Testis (tissue), 2 donors: ENCODE measurements at regions not wholly inside any gene's neighbourhood (a gene's known extent, or its start where the extent isn't known, plus 50 kb on each side); places are given as distances from the start of the nearest gene placed in this dataset.

ENCODE experiments used
- DNase-seq: peaks from one replicate; pipeline ENCODE4 v3.0.0-alpha.2; 2019
- H3K27ac ChIP-seq, 2 donors: fragments of 200-600 bp; sonication (generic); one replicate each; pipeline ENCODE4 v1.5.1; 2019
- H3K27me3 ChIP-seq: fragments of 200-600 bp; sonication (generic); one replicate; pipeline ENCODE4 v1.5.1; 2019
- H3K36me3 ChIP-seq: fragments of 200-600 bp; sonication (generic); one replicate; pipeline ENCODE4 v1.5.1; 2017; ENCODE audit warnings: low read depth; ENCODE audit errors: missing control alignments
- H3K4me1 ChIP-seq: fragments of 200-600 bp; sonication (generic); one replicate; pipeline ENCODE4 v1.5.1; 2019
- H3K4me3 ChIP-seq, 2 donors: fragments of 200-600 bp; sonication (generic); one replicate each; pipeline ENCODE4 v1.5.1; 2017 to 2019
- H3K9me3 ChIP-seq: fragments of 200-600 bp; sonication (generic); one replicate; pipeline ENCODE4 v1.5.1; 2017
- POLR2A ChIP-seq: fragments of 450-650 bp; IDR thresholded peaks from one replicate; pipeline ENCODE4 v1.6.1; 2017; ENCODE audit warnings: antibody characterized with exemption, mild to moderate bottlenecking, moderate library complexity
- WGBS, 2 donors: methylation state at CpG; one replicate each; pipeline ENCODE4 v1.1.5; 2018; 5-methylcytosine and 5-hydroxymethylcytosine counted together
- intact Hi-C: fragments of 100-400 bp; cut with DNase I; formaldehyde crosslinking; loops from one replicate; pipeline ENCODE4 v1.15.1; 2023; ENCODE audit warnings: low total_unique reads
- TF ChIP-seq, protein P1 (sequence below), 3 experiments: fragments of 450-650 bp in 2 of 3; fragments of 200-600 bp in 1 of 3; sonication (generic) in 1 of 3; IDR thresholded peaks; one replicate each; pipeline ENCODE4 v1.5.1; 2016 to 2019; ENCODE audit warnings: antibody characterized with exemption in 3 of 3, mild to moderate bottlenecking in 2 of 3, moderate library complexity in 1 of 3

DNA sequence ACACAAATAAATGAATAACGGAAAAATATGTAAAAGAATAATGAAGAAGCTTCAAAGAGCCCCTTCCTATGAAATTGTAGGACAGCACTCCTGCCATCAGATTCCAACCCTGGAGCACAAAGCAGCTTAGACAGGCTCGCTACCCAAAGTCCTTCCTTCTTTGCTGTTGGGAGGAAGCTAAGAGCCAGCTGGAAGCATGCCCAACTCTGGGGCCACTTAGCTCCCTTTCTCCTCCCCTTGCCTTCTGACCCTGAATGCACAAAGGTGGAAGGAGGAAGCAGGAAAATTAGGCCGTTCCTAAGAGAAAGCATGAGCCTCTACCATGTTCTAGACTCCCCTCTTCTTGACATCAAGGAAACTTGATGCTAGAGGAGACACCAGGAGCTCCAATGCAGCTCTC, 700.8 kb downstream of the RNF144A start:
- H3K36me3 ChIP-seq, result no peaks in the 10 kb centered on the region

DNA sequence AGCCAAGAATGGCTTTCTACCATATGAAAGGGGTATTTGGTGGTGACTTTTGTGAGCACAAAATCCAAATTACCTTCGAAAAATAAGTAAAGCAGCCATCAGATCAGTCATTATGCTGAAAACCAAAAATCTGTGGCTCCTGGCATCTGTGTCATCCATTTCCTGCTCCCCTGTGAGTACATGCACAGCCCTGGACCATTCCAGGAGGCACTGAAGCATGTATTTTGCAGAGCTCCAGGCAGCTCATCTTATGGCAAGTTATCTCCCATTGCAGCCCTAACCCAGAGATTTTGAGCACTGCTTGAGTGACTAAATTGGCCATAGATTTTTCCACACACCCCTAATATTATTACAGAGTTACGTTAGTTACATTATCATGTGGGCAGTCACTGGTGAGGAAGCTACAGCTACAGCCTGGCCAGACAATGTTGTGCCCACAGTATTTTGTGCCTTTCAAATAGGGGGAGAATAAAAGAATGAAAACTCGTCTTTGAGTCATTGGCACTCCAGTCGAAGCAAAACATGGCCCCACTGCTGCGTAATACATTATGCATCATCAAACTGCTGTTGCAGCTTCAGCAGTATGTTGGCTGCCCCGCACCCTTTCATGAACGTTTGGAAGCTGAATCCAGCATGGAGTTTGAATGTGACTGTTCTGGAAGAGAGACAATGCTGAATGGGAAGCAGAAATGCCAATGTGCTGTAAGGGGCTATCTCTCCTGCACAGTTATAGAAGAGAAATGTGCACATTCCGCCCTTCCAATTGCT, 702.2 kb downstream of the RNF144A start:
- Histone ChIP-seq H3K27me3 (no peaks in the 10 kb centered on the region), H3K27ac (no peak overlapping the region), H3K9me3 (no peaks in the 10 kb centered on the region), H3K4me1 (no peaks in the 10 kb centered on the region), H3K4me3 (no peak overlapping the region), H3K36me3 (no peaks in the 10 kb centered on the region)
- DNase-seq, result no peak
- TF ChIP-seq POLR2A, result no peak
- TF ChIP-seq, protein P1, sequence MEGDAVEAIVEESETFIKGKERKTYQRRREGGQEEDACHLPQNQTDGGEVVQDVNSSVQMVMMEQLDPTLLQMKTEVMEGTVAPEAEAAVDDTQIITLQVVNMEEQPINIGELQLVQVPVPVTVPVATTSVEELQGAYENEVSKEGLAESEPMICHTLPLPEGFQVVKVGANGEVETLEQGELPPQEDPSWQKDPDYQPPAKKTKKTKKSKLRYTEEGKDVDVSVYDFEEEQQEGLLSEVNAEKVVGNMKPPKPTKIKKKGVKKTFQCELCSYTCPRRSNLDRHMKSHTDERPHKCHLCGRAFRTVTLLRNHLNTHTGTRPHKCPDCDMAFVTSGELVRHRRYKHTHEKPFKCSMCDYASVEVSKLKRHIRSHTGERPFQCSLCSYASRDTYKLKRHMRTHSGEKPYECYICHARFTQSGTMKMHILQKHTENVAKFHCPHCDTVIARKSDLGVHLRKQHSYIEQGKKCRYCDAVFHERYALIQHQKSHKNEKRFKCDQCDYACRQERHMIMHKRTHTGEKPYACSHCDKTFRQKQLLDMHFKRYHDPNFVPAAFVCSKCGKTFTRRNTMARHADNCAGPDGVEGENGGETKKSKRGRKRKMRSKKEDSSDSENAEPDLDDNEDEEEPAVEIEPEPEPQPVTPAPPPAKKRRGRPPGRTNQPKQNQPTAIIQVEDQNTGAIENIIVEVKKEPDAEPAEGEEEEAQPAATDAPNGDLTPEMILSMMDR (IDR thresholded peaks at IDR 0.05), result no peak
- intact Hi-C loops, result no loop called here
- 72 to 75% methylated on average over 8 of the region's 8 CpGs for WGBS, 2 donors

More for the DNA sequence above, 700.8 kb downstream of the RNF144A start:
- H3K4me1 ChIP-seq, result no peaks in the 10 kb centered on the region
- no peaks in the 10 kb centered on the region for H3K27me3 ChIP-seq
- H3K27ac ChIP-seq, result no peak overlapping the region
- TF ChIP-seq, protein P1 (IDR thresholded peaks at IDR 0.05), result no peak
- TF ChIP-seq POLR2A, result no peak
- intact Hi-C loops, result no loop called here
- no peak for DNase-seq
- no peak overlapping the region for H3K4me3 ChIP-seq
- no peaks in the 10 kb centered on the region for H3K9me3 ChIP-seq
- 75 to 80% methylated on average over 3 of the region's 3 CpGs for WGBS, 2 donors

DNA sequence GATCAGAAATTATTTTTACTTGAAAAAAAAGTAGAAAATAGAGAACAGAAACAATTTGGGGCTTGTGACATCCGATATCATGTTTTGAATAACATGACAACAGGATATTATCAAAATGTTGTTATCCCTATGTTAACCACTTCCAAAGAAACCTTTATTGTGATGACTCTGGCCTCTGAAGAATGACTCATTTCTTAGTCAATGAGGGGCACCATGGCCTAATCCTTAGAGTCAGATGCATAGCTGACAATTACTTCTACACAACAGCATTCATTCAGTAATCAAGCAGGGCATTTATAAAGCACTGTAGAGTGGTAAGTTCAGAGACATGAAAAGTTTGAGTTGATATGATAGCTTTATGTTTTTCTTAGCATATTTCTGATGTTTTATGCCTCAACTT, 703.0 kb downstream of the RNF144A start:
- no peaks in the 10 kb centered on the region for H3K9me3 ChIP-seq
- H3K27ac ChIP-seq, result no peak overlapping the region
- H3K4me3 ChIP-seq, result no peak overlapping the region
- TF ChIP-seq POLR2A, result no peak
- TF ChIP-seq, protein P1 (IDR thresholded peaks at IDR 0.05), result no peak
- H3K27me3 ChIP-seq, result no peaks in the 10 kb centered on the region
- intact Hi-C loops, result no loop called here
- no peak for DNase-seq
- 84 to 94% methylated on average over 1 of the region's 1 CpG for WGBS, 2 donors
- no peaks in the 10 kb centered on the region for H3K4me1 ChIP-seq
- no peaks in the 10 kb centered on the region for H3K36me3 ChIP-seq

DNA sequence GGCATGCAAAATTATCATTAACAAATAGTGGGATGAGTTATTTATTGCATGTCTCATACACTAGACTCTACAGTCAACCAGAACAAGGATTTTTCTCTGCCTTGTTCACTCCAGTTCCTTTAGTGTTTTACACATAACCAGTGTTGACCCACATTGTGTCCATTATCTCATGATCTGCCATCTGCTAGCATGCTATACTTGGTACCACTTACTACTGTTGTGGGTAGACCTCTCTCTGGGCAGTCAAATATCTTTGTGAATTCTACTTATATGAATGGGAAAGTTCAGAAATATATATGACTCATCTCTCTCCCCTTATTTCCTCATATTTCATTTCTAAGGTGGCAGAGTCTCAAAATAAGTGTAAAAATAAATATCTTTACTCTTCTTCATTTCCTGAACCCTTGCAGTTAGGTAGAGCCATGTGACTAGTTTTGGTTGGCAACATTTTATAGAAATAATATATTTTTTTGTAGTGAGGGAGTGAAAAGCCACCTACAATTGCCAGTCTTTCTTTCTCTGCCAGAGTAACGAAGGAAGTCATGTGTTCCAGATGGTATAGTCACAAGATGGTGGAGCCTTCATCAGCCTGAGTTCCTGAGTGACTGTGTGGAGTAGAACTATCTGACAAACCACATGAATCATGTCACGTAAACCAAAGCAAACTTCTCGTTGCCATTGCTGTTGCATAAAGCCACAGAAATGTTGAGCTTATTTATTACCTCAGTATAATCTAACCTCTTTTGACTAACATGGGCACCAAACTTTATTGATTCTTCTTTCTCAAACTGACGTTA, 704.0 kb downstream of the RNF144A start:
- intact Hi-C loops, result no loop called here
- Histone ChIP-seq H3K9me3 (no peaks in the 10 kb centered on the region), H3K27me3 (no peaks in the 10 kb centered on the region), H3K4me3 (no peak overlapping the region), H3K36me3 (no peaks in the 10 kb centered on the region), H3K4me1 (no peaks in the 10 kb centered on the region), H3K27ac (no peak overlapping the region)
- TF ChIP-seq, protein P1 (IDR thresholded peaks at IDR 0.05), result no peak
- TF ChIP-seq POLR2A, result no peak
- no peak for DNase-seq
- 88 to 91% methylated on average over 4 of the region's 4 CpGs for WGBS, 2 donors
